HG03342 (cell line): ENCODE measurements at regions not wholly inside any gene's neighbourhood (a gene's known extent, or its start where the extent isn't known, plus 50 kb on each side); places are given as distances from the start of the nearest gene placed in this dataset.
"Not testable (repeated sequence)": the region's sequence is repeated elsewhere in the genome, so short reads cannot be mapped to it uniquely, and the experiment has no call there.

ENCODE experiments used
- ATAC-seq: cut with Tn5 transposase; IDR thresholded peaks from one replicate; pipeline ENCODE4 v1.9.1; 2021; ENCODE audit warnings: mild to moderate bottlenecking, moderate library complexity; ENCODE audit not compliant: unreplicated experiment

GRCh38 chr13:78160793-78161192 is 242.2 kb upstream of the EDNRB start:
- ATAC-seq, result no peak

GRCh38 chr13:78152415-78152814 is 233.8 kb upstream of the EDNRB start:
- ATAC-seq, result no peak

GRCh38 chr13:78147905-78148304 is 229.3 kb upstream of the EDNRB start:
- no peak for ATAC-seq

GRCh38 chr13:78145276-78145675 is 226.6 kb upstream of the EDNRB start:
- ATAC-seq, result no peak

- ATAC-seq, result no peak
These were observed 221.1 kb upstream of the EDNRB start for GRCh38 chr13:78139765-78140164.

GRCh38 chr13:78138756-78139155 is 220.1 kb upstream of the EDNRB start:
- ATAC-seq, result no peak

- peak; percentile 91 for ATAC-seq
These were observed 218.9 kb upstream of the EDNRB start for GRCh38 chr13:78137404-78138142.

GRCh38 chr13:78136966-78137365 is 218.3 kb upstream of the EDNRB start:
- ATAC-seq, result no peak

- no peak for ATAC-seq
These were observed 214.9 kb upstream of the EDNRB start for GRCh38 chr13:78133511-78133910.

GRCh38 chr13:78131811-78132210 is 213.2 kb upstream of the EDNRB start:
- ATAC-seq, result no peak

- ATAC-seq, result no peak
These were observed 212.7 kb upstream of the EDNRB start for GRCh38 chr13:78131346-78131745.

GRCh38 chr13:78129823-78130222 is 211.2 kb upstream of the EDNRB start:
- ATAC-seq, result no peak

GRCh38 chr13:78129359-78129758 is 210.7 kb upstream of the EDNRB start:
- ATAC-seq, result no peak

- ATAC-seq, result no peak
These were observed 203.1 kb upstream of the EDNRB start for GRCh38 chr13:78121459-78122348.

- no peak for ATAC-seq
These were observed 202.4 kb upstream of the EDNRB start for GRCh38 chr13:78121001-78121400.

- not testable (repeated sequence) for ATAC-seq
These were observed 201.5 kb upstream of the EDNRB start for GRCh38 chr13:78120144-78120543.

- not testable (repeated sequence) for ATAC-seq
These were observed 198.4 kb upstream of the EDNRB start for GRCh38 chr13:78117070-78117469.

GRCh38 chr13:78105656-78106055 is 187.0 kb upstream of the EDNRB start:
- no peak for ATAC-seq

GRCh38 chr13:78103936-78104335 is 185.3 kb upstream of the EDNRB start:
- no peak for ATAC-seq

- ATAC-seq, result no peak
These were observed 184.1 kb upstream of the EDNRB start for GRCh38 chr13:78102741-78103140.

- no peak for ATAC-seq
These were observed 183.6 kb upstream of the EDNRB start for GRCh38 chr13:78102121-78102677.

GRCh38 chr13:78100486-78100885 is 181.9 kb upstream of the EDNRB start:
- no peak for ATAC-seq
